ENCODE measurements at regions not wholly inside any gene's neighbourhood (a gene's known extent, or its start where the extent isn't known, plus 50 kb on each side); places are given as distances from the start of the nearest gene placed in this dataset.

GRCh38 chr12:34361721-34362316, 339.5 kb downstream of the ALG10 start:
- no peak for TF ChIP-seq CTCF (IDR thresholded peaks at IDR 0.05)
- POLR2A ChIA-PET: no interaction called here
- Mint-ChIP-seq H3K9me3 (peaks cover 7% of the 10 kb centered on the region), H3K4me3 (no peak overlapping the region), H3K27me3 (no peaks in the 10 kb centered on the region), H3K4me1 (no peaks in the 10 kb centered on the region), H3K36me3 (ENCODE audit: low read depth) (no peaks in the 10 kb centered on the region), H3K27ac (no peak overlapping the region)
- ATAC-seq (ENCODE audit: low read depth) (no peak), DNase-seq (no peak)
- CTCF ChIA-PET: no interaction called here
- intact Hi-C loops (cut with micrococcal nuclease): no loop called here

- no peaks in the 10 kb centered on the region for H3K27me3 Mint-ChIP-seq
Observed at GRCh38 chr12:34363050-34363673, 340.9 kb downstream of the ALG10 start.

GRCh38 chr12:34368079-34368478, 345.8 kb downstream of the ALG10 start:
- no peak for TF ChIP-seq CTCF (IDR thresholded peaks at IDR 0.05)
- intact Hi-C loops (cut with micrococcal nuclease): no loop called here
- Mint-ChIP-seq H3K36me3 (ENCODE audit: low read depth) (no peaks in the 10 kb centered on the region), H3K4me1 (no peaks in the 10 kb centered on the region), H3K9me3 (peaks cover 12% of the 10 kb centered on the region), H3K27ac (no peak overlapping the region), H3K27me3 (no peaks in the 10 kb centered on the region), H3K4me3 (no peak overlapping the region)
- ATAC-seq (ENCODE audit: low read depth): no peak
- ChIA-PET CTCF (no interaction called here), POLR2A (no interaction called here)
- DNase-seq: no peak

More at GRCh38 chr12:34363050-34363673, 340.9 kb downstream of the ALG10 start:
- intact Hi-C loops (cut with micrococcal nuclease): no loop called here
- CTCF ChIA-PET: no interaction called here
- POLR2A ChIA-PET: no interaction called here
- H3K27ac Mint-ChIP-seq: no peak overlapping the region
- peaks cover 7% of the 10 kb centered on the region for H3K9me3 Mint-ChIP-seq
- DNase-seq (no peak), ATAC-seq (ENCODE audit: low read depth) (no peak)
- TF ChIP-seq CTCF (IDR thresholded peaks at IDR 0.05): no peak
- no peak overlapping the region for H3K4me3 Mint-ChIP-seq
- no peaks in the 10 kb centered on the region for H3K36me3 Mint-ChIP-seq (ENCODE audit: low read depth)
- H3K4me1 Mint-ChIP-seq: no peaks in the 10 kb centered on the region

GRCh38 chr12:34371050-34371449, 348.8 kb downstream of the ALG10 start:
- intact Hi-C loops (cut with micrococcal nuclease): no loop called here
- no peak for ATAC-seq (ENCODE audit: low read depth)
- ChIA-PET POLR2A (no interaction called here), CTCF (no interaction called here)
- Mint-ChIP-seq H3K9me3 (peaks cover 8% of the 10 kb centered on the region), H3K27ac (no peak overlapping the region), H3K4me1 (no peaks in the 10 kb centered on the region), H3K27me3 (no peaks in the 10 kb centered on the region), H3K36me3 (ENCODE audit: low read depth) (no peaks in the 10 kb centered on the region), H3K4me3 (no peak overlapping the region)
- TF ChIP-seq CTCF (IDR thresholded peaks at IDR 0.05): no peak
- no peak for DNase-seq

- no peak overlapping the region for H3K27ac Mint-ChIP-seq
- POLR2A ChIA-PET: no interaction called here
Observed at GRCh38 chr12:34372003-34372402, 349.7 kb downstream of the ALG10 start.

More at GRCh38 chr12:34372003-34372402, 349.7 kb downstream of the ALG10 start:
- TF ChIP-seq CTCF (IDR thresholded peaks at IDR 0.05): no peak
- Mint-ChIP-seq H3K27me3 (no peaks in the 10 kb centered on the region), H3K9me3 (peaks cover 8% of the 10 kb centered on the region), H3K4me1 (no peaks in the 10 kb centered on the region), H3K4me3 (no peak overlapping the region), H3K36me3 (ENCODE audit: low read depth) (no peaks in the 10 kb centered on the region)
- CTCF ChIA-PET: no interaction called here
- intact Hi-C loops (cut with micrococcal nuclease): no loop called here
- ATAC-seq (ENCODE audit: low read depth): no peak
- DNase-seq: no peak

All from activated B cell treated with CpG ODN at 0.5 μM for 24 hours (primary cell).